GM06990 (cell line): ENCODE measurements at regions not wholly inside any gene's neighbourhood (a gene's known extent, or its start where the extent isn't known, plus 50 kb on each side); places are given as distances from the start of the nearest gene placed in this dataset.

ENCODE experiments used
- DNase-seq: peaks from one replicate; pipeline ENCODE4 v3.0.0-alpha.2; 2011; ENCODE audit not compliant: insufficient read length; ENCODE audit errors: extremely low read depth
- H3K27me3 ChIP-seq: replicated peaks from 2 replicates; pipeline ENCODE4 v1.6.0; 2011; ENCODE audit warnings: low read length; ENCODE audit not compliant: control insufficient read depth, insufficient read depth
- H3K36me3 ChIP-seq: 2 replicates; pipeline ENCODE4 v1.5.1; 2011; ENCODE audit warnings: low read length; ENCODE audit not compliant: control insufficient read depth, insufficient read depth
- H3K4me3 ChIP-seq: replicated peaks from 2 replicates; pipeline ENCODE4 v1.5.1; 2011; ENCODE audit warnings: low read depth, mild to moderate bottlenecking, control low read depth, low read length
- TF ChIP-seq, protein P1 (sequence below): IDR thresholded peaks from 2 replicates; pipeline ENCODE4 v1.5.1; 2011; ENCODE audit warnings: low read length, control low read depth, mild to moderate bottlenecking, inconsistent platforms; ENCODE audit not compliant: insufficient read depth, poor library complexity, severe bottlenecking

- DNase-seq: no peak
- H3K36me3 ChIP-seq: no peaks in the 10 kb centered on the region
- H3K27me3 ChIP-seq: no peaks in the 10 kb centered on the region
- TF ChIP-seq, protein P1, sequence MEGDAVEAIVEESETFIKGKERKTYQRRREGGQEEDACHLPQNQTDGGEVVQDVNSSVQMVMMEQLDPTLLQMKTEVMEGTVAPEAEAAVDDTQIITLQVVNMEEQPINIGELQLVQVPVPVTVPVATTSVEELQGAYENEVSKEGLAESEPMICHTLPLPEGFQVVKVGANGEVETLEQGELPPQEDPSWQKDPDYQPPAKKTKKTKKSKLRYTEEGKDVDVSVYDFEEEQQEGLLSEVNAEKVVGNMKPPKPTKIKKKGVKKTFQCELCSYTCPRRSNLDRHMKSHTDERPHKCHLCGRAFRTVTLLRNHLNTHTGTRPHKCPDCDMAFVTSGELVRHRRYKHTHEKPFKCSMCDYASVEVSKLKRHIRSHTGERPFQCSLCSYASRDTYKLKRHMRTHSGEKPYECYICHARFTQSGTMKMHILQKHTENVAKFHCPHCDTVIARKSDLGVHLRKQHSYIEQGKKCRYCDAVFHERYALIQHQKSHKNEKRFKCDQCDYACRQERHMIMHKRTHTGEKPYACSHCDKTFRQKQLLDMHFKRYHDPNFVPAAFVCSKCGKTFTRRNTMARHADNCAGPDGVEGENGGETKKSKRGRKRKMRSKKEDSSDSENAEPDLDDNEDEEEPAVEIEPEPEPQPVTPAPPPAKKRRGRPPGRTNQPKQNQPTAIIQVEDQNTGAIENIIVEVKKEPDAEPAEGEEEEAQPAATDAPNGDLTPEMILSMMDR: no peak
- H3K4me3 ChIP-seq: no peak overlapping the region
Observed at GRCh38 chr11:41519696-41520095, 60.2 kb upstream of the LRRC4C start.

DNA sequence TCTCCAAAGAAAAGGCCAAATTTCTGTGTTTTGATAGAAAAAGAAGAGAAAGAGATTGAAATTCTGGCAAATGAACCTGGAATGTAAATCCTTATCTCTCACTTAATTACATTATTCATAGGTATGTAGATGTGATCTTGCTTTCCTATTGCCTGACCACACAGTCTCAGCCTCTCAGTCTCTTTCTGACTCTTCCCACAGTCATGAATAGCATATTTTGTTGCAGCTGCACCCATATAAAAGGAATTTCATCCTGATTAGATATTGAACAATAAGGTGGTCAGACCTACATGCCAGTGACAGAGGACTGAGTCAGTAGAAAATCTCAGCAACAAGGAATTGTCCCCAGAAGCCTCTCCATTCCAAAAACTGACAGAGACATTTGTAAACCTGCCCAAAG is 62.9 kb upstream of the LRRC4C start:
- Histone ChIP-seq H3K27me3 (no peaks in the 10 kb centered on the region), H3K36me3 (no peaks in the 10 kb centered on the region), H3K4me3 (no peak overlapping the region)
- DNase-seq: no peak
- TF ChIP-seq, protein P1: no peak

- TF ChIP-seq, protein P1: no peak
- no peak for DNase-seq
- no peaks in the 10 kb centered on the region for H3K36me3 ChIP-seq
- no peaks in the 10 kb centered on the region for H3K27me3 ChIP-seq
- no peak overlapping the region for H3K4me3 ChIP-seq
Observed at GRCh38 chr11:41522899-41523672, 63.6 kb upstream of the LRRC4C start.

GRCh38 chr11:41527530-41527929 is 68.1 kb upstream of the LRRC4C start:
- TF ChIP-seq, protein P1: no peak

GRCh38 chr11:41532413-41532812 is 73.0 kb upstream of the LRRC4C start:
- H3K4me3 ChIP-seq: no peak overlapping the region
- no peaks in the 10 kb centered on the region for H3K36me3 ChIP-seq
- no peak for DNase-seq
- TF ChIP-seq, protein P1: no peak
- no peaks in the 10 kb centered on the region for H3K27me3 ChIP-seq

More at GRCh38 chr11:41527530-41527929, 68.1 kb upstream of the LRRC4C start:
- Histone ChIP-seq H3K36me3 (no peaks in the 10 kb centered on the region), H3K27me3 (no peaks in the 10 kb centered on the region), H3K4me3 (no peak overlapping the region)
- no peak for DNase-seq
